NOMO-1 treated with DMSO at 0.1 percent for 48 hours (cell line): ENCODE measurements at regions not wholly inside any gene's neighbourhood (a gene's known extent, or its start where the extent isn't known, plus 50 kb on each side); places are given as distances from the start of the nearest gene placed in this dataset.
"Not testable (repeated sequence)": the region's sequence is repeated elsewhere in the genome, so short reads cannot be mapped to it uniquely, and the experiment has no call there.

Experiments used
- DNase-seq: peaks from one replicate; lab custom pipeline; 2025; ENCODE audit not compliant: unreplicated experiment; lab: John Stamatoyannopoulos, UW

DNA sequence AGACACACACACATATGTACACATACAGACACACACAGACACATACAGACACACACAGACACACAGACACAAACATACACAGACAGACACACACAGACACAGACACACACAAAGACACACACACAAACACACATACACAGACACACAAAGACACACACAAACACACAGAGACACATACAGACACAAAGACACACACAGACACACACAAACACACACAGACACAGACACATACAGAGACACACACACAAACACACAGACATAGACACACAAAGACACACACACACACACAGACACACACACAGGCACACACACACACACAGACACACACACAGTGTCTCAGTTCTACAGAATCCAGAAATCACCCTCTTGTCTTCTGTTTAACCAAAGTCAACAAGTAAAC lies 280.7 kb downstream of the ASMT start:
- no peak for DNase-seq

DNA sequence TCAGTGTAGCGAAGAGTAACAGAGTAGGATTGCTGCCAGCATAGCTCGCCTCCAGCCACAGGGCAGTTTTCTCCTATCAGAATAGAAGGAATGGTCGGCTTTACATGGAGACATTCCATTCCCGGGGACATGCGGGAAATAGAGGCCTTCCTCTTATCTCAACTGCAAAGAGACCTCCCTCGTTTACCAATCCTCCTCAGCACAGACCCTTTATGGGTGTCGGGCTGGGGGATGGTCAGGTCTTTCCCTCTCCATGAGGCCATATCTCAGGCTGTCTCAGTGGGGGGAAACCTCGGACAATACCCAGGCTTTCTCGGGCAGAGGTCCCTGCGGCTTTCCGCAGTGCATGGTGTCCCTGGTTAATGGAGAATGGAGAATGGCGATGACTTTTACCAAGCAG lies 285.0 kb downstream of the ASMT start:
- DNase-seq, result no peak

DNA sequence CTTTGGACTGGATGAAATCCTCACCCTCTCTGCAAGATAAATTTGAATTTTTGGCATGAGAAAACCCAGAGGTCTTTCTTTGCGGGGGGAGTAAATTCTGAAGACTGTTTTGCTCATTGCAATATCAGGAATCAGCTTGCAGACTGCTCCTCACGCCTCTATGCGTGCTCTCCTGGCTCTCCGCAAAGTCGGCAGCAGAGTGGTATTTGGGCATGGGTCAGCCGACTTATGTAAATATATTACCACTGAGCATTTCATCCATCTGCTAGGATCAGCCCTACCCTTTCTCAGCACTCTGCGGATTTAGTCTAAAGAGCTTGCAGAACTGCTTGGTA lies 288.0 kb downstream of the ASMT start:
- no peak for DNase-seq

DNA sequence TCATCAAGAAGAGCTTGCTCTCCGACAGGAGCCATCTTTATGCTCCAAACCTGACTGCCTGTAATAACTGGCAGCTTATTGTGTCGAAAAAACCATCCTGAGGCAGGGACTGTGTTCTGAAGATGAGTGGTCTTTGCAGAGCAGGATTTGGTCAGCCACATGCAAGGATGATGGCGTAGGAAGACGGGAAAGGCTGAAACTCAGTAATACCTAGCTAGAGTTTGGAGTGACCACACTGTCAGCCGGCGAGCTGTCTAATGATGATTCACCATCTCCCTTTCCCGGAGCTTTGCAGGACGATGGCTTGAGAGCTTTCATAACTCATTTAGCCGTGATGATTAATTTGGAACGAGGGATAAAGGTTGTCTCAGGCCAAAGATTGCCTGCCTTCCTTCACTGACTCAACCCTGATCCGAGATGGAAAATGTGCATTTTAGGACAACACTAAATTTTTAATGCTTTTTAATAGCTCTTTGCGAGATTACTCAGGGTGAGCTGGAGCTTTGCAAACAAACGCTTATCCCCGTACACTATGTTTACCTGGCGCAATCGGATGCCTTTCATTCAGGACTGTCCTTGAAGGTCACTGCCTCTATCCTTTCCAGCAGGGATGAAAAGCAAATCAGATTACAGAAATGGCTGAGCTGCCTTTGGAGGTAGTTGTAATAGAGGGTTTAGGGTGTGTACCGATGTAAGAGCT lies 288.5 kb downstream of the ASMT start:
- DNase-seq, result no peak

- DNase-seq, result no peak
Observed at GRCh38 chrX:1904663-1905218, 289.9 kb downstream of the ASMT start.

DNA sequence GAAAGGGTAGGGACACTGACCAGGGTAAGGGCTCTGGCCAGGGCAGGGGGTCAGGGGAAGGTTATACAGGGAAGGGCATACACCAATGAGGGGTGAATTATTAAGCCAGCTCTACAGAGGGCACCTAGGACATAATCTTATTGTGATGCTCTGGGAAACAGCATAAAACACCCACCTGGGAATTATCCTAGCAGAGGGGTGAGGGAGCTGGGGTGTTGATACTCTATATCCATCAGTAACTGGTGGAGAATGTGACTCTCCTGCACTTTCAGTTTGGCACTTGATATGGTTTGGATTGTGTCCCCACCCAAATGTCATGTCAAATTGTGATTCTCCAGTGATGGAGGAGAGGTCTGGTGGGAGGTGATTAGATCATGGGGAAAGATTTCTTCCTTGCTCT lies 291.2 kb downstream of the ASMT start:
- no peak for DNase-seq

DNA sequence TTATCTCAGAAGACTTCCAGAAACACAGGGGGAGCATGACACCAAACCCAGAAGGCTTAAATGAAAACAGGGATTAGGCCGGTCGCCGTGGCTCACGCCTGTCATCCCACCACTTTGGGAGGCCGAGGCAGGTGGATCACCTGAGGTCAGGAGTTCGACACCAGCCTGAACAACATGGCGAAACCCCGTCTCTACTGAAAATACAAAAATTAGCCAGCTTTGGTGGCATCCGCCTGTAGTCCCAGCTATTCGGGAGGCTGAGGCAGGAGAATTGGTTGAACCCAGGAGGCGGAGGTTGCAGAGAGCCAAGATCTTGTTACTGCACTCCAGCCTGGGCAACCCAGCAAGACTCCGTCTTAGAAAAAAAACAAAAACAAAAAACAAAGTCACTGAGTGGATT lies 294.1 kb downstream of the ASMT start:
- not testable (repeated sequence) for DNase-seq

DNA sequence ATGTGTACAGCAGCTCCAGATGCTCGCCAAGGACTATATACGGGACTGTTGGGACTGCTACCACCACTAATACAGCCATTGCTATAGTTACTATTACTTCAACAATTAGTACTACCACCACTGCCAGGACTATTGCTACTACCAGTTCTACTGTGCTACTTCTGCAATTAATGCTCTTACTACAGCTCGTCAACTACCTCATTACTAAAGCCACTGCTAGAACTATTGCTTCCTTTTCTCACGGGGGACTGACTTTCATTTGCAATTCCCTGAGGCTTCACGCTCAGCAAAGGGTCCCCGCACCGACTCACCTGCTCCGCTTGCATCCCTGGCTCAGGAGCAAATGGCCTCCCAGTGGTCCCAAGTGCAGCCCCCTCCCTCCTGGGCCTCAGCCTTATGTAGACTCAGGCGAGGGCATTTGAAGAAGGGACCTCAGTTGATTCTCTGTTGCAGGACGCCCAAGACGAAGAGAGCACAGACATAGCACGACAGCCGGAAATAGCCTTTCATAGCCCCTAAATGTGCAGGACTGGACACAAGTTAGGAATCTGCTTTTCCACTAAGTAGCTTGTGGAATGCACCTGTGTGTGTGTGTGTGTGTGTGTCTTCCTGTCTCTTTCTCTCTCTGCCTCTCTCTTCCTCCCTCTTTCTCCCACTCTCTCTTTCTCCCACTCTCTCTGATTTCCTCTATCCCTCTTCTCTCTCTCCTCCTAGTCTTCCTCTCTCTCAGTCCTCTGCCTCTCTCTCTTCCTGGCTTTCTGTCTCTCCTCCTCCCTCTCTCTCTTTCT lies 294.8 kb downstream of the ASMT start:
- DNase-seq, result peak; percentile 72

DNA sequence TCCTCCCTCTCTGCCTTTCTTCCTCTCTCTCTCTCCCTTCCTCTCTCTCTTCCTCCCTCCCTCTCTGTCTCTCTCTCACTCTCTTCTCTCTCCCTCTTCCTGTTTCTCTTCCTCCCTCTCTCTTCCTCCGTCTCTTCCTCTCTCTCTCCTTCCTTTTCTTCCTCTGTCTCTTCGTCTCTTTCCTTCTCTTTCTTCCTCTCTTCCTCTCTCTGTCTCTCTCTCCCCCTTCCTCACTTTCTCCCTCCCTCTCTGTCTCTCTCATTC lies 295.3 kb downstream of the ASMT start:
- DNase-seq, result no peak

DNA sequence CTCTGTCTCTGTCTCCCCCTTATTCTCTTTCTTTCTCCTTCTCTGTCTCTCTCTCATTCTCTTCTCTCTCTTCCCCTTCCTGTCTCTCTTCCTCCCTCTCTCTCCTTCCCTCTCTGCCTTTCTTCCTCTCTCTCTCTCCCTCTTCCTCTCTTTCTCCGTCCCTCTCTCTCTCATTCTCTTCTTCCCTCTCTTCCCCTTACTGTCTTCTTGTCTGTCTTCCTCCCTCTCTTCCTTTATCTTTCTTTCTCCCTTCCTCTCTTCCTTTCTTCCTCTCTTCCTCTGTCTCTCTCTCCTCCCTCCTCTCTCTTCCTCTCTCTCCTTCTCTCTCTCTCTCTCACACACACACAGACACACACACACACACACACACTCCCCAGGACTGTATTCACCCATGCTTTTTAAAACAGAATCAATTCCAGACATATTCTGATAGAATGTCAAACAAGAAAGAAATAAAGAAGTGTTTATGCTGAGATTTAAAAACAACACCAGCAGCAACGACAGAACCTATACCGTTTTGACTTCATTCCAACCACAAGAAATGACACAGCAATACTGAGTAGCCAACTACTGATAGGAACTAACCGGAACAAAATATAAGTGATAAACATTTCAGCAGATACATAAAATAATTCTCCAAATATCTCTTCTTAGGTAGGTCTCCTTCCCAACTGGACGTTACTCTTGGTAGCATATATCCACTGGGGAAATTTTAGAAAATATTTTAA lies 296.7 kb downstream of the ASMT start:
- DNase-seq, result peak; percentile 11

DNA sequence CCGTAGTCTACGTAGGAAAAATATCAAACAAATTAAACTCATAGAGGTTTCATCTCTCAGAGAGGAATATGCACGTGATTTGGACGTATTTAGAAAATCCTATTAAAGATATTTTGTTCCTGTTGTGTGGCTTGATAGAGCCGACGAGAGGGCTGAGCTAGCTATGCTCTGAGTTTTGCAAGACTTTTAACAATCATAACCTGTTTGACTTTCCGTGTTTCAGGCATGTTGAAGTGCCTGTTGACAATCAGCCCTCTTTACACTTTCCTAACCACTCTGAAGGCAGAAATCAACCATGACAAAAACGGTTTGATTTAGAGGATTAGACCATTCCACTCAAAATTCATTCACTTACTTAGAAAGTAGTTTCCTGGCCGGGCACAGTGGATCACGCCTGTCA lies 297.3 kb downstream of the ASMT start:
- peak; percentile 12 for DNase-seq

- no peak for DNase-seq
Observed at GRCh38 chrX:1914606-1915365, 299.9 kb downstream of the ASMT start.

- DNase-seq, result no peak
Observed at GRCh38 chrX:1918780-1919179, 303.9 kb downstream of the ASMT start.

GRCh38 chrX:1925053-1925481 lies 310.2 kb downstream of the ASMT start:
- no peak for DNase-seq

DNA sequence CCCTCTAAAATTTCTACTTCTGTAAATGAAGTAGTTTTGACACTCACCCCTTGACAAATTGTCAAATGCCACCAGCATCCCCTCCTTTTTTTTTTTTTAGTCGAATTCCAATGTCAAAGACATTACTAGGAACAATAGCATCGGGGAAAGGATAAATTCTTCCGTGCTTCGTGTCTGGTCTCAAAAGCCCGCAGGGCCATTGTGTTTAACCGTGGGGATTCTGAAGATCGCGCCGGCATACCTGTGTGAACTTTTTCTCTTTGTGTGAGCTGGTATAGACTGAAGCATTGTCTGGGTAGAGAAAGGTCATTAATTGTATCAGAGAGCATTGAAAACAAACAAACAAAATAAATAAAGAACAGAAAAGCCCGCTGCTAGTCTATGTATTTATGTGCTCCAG lies 313.9 kb downstream of the ASMT start:
- no peak for DNase-seq

DNA sequence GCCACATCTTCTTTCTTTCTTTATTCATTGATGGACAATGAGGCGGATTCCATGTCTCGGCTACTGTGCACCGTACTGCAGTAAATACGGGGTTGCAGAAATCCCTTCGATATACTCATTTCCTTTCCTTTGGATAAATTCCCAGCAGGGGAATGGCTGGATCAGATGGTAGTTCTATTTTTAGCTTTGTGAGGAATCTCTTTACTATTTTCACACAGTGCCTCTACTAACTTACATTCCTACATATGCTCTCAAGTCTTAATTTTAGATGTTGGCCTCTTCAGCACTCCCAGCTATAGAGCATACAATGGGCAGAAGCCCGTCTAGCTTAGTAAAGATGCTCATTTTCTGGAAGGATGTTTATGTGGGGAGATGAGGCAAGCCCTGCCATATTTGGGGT lies 317.4 kb downstream of the ASMT start:
- DNase-seq, result no peak

DNA sequence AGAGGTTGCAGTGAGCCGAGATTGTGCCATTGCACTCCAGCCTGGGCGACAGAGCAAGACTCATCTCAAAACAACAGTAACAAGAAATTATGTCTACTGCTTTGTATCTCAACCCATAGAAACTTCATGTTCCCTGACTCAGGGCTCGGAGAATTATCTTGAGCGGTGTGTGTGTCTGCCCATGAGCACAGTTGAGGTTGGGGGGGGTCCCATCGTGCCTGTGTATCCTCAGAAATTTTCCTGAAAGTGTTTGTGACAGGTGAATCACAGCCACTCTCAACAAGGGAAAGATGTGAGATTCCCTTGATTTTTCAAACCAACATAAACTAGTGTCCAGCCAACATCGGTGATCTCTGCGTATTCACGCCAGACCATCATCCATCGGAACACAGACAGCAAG lies 319.1 kb downstream of the ASMT start:
- DNase-seq, result no peak

GRCh38 chrX:1935805-1936204 lies 320.9 kb downstream of the ASMT start:
- no peak for DNase-seq

DNA sequence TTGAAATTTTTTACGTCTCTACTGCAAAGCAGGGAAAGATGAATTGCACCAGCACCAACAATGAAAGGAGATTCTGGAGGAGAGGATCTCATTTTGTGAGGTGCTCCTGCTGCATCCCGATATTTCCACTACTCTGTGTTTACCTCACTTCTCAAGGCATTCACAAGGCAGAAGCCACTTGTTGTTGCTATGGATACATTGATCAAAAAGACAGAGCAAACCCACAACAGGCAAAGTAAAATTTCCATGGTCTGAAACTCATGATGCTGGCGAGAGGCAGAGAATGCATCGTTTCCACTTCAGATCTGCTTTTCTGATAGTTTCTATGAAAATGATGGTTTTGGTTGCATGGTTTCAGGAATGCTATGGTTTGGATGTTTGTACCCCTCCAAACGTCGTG lies 323.3 kb downstream of the ASMT start:
- DNase-seq, result no peak

- DNase-seq, result no peak
Observed at GRCh38 chrX:1941321-1941720, 326.5 kb downstream of the ASMT start.

- no peak for DNase-seq
Observed at GRCh38 chrX:1945879-1946278, 331.0 kb downstream of the ASMT start.
